Stimulated activated memory B cell treated with anti-CD40 and anti-IgM and Interleukin-4, amounts not matched to agents 10 μg/mL and 1 μg/mL and 100 μg/mL, for 72 hours (primary cell): ENCODE measurements at regions not wholly inside any gene's neighbourhood (a gene's known extent, or its start where the extent isn't known, plus 50 kb on each side); places are given as distances from the start of the nearest gene placed in this dataset.
"Not testable (repeated sequence)": the region's sequence is repeated elsewhere in the genome, so short reads cannot be mapped to it uniquely, and the experiment has no call there.

Experiments
- ATAC-seq: fragments of 150-1000 bp; cut with Tn5 transposase; 2 replicates; pipeline ENCODE4 v1.10.0; 2021
- H3K27ac Mint-ChIP-seq: one replicate; pipeline ENCODE4 v1.8.0; 2022; ENCODE audit warnings: mild to moderate bottlenecking, mixed read lengths
- H3K27me3 Mint-ChIP-seq: one replicate; pipeline ENCODE4 v1.8.0; 2022; ENCODE audit warnings: mixed read lengths
- H3K36me3 Mint-ChIP-seq: one replicate; pipeline ENCODE4 v1.8.0; 2022; ENCODE audit warnings: mixed read lengths
- H3K4me1 Mint-ChIP-seq: one replicate; pipeline ENCODE4 v1.8.0; 2022; ENCODE audit warnings: mixed read lengths
- H3K4me3 Mint-ChIP-seq: one replicate; pipeline ENCODE4 v1.8.0; 2022; ENCODE audit warnings: mild to moderate bottlenecking, moderate library complexity, mixed read lengths
- H3K9me3 Mint-ChIP-seq: one replicate; pipeline ENCODE4 v1.8.0; 2022; ENCODE audit warnings: mixed read lengths

GRCh38 chr13:89457977-89458376 lies 1786.8 kb downstream of the SLITRK5 start:
- peaks cover 3% of the 10 kb centered on the region for H3K9me3 Mint-ChIP-seq
- H3K27me3 Mint-ChIP-seq: no peaks in the 10 kb centered on the region
- no peak overlapping the region for H3K4me3 Mint-ChIP-seq
- no peak for ATAC-seq
- no peak overlapping the region for H3K27ac Mint-ChIP-seq
- no peaks in the 10 kb centered on the region for H3K4me1 Mint-ChIP-seq
- no peaks in the 10 kb centered on the region for H3K36me3 Mint-ChIP-seq

GRCh38 chr13:89458456-89458855 lies 1787.3 kb downstream of the SLITRK5 start:
- ATAC-seq: no peak
- Mint-ChIP-seq H3K4me3 (no peak overlapping the region), H3K4me1 (no peaks in the 10 kb centered on the region), H3K27me3 (no peaks in the 10 kb centered on the region), H3K36me3 (no peaks in the 10 kb centered on the region), H3K27ac (no peak overlapping the region), H3K9me3 (peaks cover 3% of the 10 kb centered on the region)

DNA sequence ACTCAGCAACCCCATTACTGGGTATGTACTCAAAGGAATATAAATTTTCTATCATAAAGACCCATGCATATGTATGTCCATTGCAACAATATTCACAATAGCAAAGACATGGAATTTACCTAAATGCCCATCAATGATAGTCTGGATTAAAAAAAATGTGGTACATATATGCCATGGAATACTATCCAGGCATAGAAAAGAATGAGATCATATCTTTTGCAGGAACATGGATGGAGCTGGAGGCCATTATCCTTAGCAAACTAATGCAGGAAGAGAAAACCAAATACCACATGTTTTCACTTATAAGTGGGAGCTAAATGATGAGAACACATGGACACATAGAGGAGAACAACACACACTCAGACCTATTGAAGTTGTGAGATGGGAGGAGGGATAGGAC lies 1789.7 kb downstream of the SLITRK5 start:
- ATAC-seq, H3K27ac Mint-ChIP-seq, H3K4me3 Mint-ChIP-seq, H3K9me3 Mint-ChIP-seq, H3K4me1 Mint-ChIP-seq, H3K36me3 Mint-ChIP-seq, H3K27me3 Mint-ChIP-seq: not testable (repeated sequence)

DNA sequence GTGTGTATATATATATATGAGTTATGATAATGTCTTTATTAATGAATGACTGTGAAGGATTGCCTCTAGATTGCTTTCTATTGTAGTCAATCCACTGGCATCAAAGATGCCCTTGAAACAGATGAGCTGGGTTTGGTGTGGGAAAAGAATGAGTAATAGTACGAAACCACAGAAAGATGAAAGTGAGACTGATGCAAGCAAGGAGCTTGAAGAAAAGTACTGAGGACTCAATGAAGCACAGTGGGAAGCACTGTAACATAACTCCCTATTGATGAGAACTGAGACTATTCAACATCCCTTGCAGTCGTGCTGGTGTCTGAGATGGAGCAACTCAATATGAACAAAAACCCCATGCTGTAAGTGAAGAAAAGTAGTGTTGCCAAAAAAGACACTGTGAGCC lies 1794.2 kb downstream of the SLITRK5 start:
- H3K4me1 Mint-ChIP-seq: no peaks in the 10 kb centered on the region
- H3K9me3 Mint-ChIP-seq: peaks cover 10% of the 10 kb centered on the region
- no peaks in the 10 kb centered on the region for H3K27me3 Mint-ChIP-seq
- H3K4me3 Mint-ChIP-seq: no peak overlapping the region
- no peak overlapping the region for H3K27ac Mint-ChIP-seq
- H3K36me3 Mint-ChIP-seq: no peaks in the 10 kb centered on the region
- no peak for ATAC-seq

GRCh38 chr13:89468081-89468480 lies 1796.9 kb downstream of the SLITRK5 start:
- H3K9me3 Mint-ChIP-seq: peaks cover 20% of the 10 kb centered on the region
- H3K36me3 Mint-ChIP-seq: no peaks in the 10 kb centered on the region
- no peak overlapping the region for H3K4me3 Mint-ChIP-seq
- H3K4me1 Mint-ChIP-seq: no peaks in the 10 kb centered on the region
- no peaks in the 10 kb centered on the region for H3K27me3 Mint-ChIP-seq
- H3K27ac Mint-ChIP-seq: no peak overlapping the region
- no peak for ATAC-seq

DNA sequence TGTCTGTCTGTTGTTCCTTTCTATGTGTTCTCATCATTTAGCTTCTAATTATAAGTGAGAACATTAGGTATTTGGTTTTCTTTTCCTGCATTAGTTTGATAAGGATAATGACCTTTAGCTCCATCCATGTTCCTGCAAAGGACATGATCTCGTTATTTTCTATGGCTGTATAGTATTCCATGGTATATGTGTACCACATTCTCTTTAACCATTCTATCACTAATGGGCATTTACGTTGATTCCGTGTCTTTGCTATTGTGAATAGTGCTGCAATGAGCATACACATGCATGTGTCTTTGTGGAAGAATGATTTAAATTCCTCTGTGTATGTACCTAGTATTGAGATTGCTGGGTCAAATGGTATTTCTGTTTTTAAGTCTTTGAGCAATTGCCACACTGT lies 1799.7 kb downstream of the SLITRK5 start:
- Mint-ChIP-seq H3K4me3 (no peak overlapping the region), H3K36me3 (no peaks in the 10 kb centered on the region)

GRCh38 chr13:89474432-89474831 lies 1803.3 kb downstream of the SLITRK5 start:
- no peak overlapping the region for H3K4me3 Mint-ChIP-seq
- ATAC-seq: no peak
- H3K9me3 Mint-ChIP-seq: peaks cover 23% of the 10 kb centered on the region
- H3K27ac Mint-ChIP-seq: no peak overlapping the region
- H3K36me3 Mint-ChIP-seq: no peaks in the 10 kb centered on the region
- H3K27me3 Mint-ChIP-seq: no peaks in the 10 kb centered on the region
- no peaks in the 10 kb centered on the region for H3K4me1 Mint-ChIP-seq

More for the DNA sequence above, 1799.7 kb downstream of the SLITRK5 start:
- H3K9me3 Mint-ChIP-seq: peaks cover 28% of the 10 kb centered on the region
- H3K27me3 Mint-ChIP-seq: no peaks in the 10 kb centered on the region
- no peak for ATAC-seq
- H3K27ac Mint-ChIP-seq: no peak overlapping the region
- no peaks in the 10 kb centered on the region for H3K4me1 Mint-ChIP-seq

DNA sequence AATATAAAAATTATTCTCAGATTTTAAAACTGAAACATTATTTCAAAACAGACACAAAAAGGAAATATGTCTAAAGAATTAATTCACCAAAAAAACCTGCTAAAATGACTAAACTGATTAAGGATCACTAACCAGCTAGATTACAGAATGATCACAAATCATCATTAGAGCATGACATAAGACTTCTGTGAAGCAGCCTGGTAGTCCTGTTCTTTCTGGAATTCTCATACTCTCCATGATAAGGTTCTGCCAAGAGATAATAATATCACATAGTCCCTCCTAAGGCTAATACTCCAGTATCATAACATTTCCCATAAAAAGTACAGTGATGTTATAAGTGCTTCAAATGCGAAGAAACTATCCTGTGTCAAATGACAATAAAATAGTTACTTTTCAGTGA lies 1814.9 kb downstream of the SLITRK5 start:
- Mint-ChIP-seq H3K36me3 (no peaks in the 10 kb centered on the region), H3K27me3 (no peaks in the 10 kb centered on the region), H3K9me3 (peaks cover 3% of the 10 kb centered on the region), H3K4me3 (no peak overlapping the region), H3K27ac (no peak overlapping the region), H3K4me1 (no peaks in the 10 kb centered on the region)
- no peak for ATAC-seq

DNA sequence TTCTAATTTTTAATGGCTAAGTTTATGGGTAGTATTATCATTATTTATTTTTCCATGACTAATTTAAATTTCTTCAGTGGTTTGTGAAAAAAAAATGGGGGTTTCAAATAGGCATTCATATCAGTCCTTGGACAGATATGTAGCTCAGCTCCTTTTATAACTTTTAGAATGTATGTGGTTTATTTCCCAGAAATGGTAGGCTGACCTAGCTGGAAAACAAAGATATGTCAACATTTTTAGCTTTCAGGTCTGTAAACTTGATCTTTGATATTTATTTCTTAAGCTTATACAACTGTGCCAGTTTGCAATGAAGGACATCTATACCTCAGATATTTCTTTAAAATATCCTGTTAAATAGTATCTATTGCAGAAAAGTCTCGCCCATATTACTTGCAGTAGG lies 1815.5 kb downstream of the SLITRK5 start:
- no peaks in the 10 kb centered on the region for H3K36me3 Mint-ChIP-seq
- H3K4me1 Mint-ChIP-seq: no peaks in the 10 kb centered on the region
- H3K27ac Mint-ChIP-seq: no peak overlapping the region
- H3K9me3 Mint-ChIP-seq: peaks cover 9% of the 10 kb centered on the region
- no peaks in the 10 kb centered on the region for H3K27me3 Mint-ChIP-seq
- no peak for ATAC-seq
- no peak overlapping the region for H3K4me3 Mint-ChIP-seq

DNA sequence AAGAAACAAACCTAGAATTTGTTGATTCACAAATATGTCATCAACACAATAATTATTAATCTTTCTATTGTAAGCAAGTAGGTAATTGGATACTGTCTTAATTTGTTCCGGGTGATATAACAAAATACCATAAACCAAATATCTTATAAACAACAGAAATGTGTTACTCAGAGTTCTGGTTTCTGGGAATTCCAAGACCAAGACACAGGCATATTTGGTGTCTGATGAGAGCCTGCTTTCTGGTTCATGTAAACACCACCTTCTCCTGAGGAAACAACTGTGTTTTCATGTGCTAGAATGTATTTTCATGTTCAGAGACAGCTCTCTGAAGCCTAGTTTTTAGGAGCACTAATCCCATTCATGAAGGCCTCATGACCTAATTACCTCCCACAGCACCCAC lies 1819.5 kb downstream of the SLITRK5 start:
- Mint-ChIP-seq H3K36me3 (no peaks in the 10 kb centered on the region), H3K9me3 (peaks cover 13% of the 10 kb centered on the region), H3K4me1 (no peaks in the 10 kb centered on the region), H3K4me3 (no peak overlapping the region), H3K27ac (no peak overlapping the region), H3K27me3 (no peaks in the 10 kb centered on the region)
- no peak for ATAC-seq

- H3K27ac Mint-ChIP-seq: no peak overlapping the region
- no peaks in the 10 kb centered on the region for H3K36me3 Mint-ChIP-seq
- H3K27me3 Mint-ChIP-seq: no peaks in the 10 kb centered on the region
- H3K9me3 Mint-ChIP-seq: peaks cover 14% of the 10 kb centered on the region
- H3K4me3 Mint-ChIP-seq: no peak overlapping the region
- H3K4me1 Mint-ChIP-seq: no peaks in the 10 kb centered on the region
- no peak for ATAC-seq
These were observed 1825.3 kb downstream of the SLITRK5 start for GRCh38 chr13:89496478-89496877.

DNA sequence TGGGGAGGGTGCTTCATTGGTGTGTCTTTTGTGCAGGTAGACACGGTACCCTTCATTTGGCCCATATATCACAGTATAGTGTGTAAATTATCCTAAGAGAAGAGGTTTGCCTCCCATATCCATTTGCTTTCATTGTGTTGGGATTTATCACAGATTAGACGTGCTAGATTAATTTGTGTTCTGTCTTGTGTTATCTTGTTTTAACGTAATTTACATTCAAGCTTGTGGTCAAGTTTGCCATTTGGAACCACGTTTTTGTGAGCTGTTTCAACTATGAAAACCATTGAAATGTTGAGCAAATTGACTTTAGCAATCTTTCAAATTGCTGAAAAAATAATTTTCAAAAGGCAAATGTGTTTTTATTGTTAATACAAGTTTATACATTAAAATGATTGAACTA lies 1826.5 kb downstream of the SLITRK5 start:
- Mint-ChIP-seq H3K4me1 (no peaks in the 10 kb centered on the region), H3K9me3 (peaks cover 12% of the 10 kb centered on the region), H3K27me3 (no peaks in the 10 kb centered on the region), H3K27ac (no peak overlapping the region), H3K4me3 (no peak overlapping the region), H3K36me3 (no peaks in the 10 kb centered on the region)
- ATAC-seq: no peak

GRCh38 chr13:89502286-89502685 lies 1831.1 kb downstream of the SLITRK5 start:
- no peak for ATAC-seq
- Mint-ChIP-seq H3K9me3 (peaks cover 5% of the 10 kb centered on the region), H3K4me1 (no peaks in the 10 kb centered on the region), H3K27me3 (no peaks in the 10 kb centered on the region), H3K36me3 (no peaks in the 10 kb centered on the region), H3K27ac (no peak overlapping the region), H3K4me3 (no peak overlapping the region)

- peaks cover 13% of the 10 kb centered on the region for H3K9me3 Mint-ChIP-seq
- no peak overlapping the region for H3K27ac Mint-ChIP-seq
- H3K36me3 Mint-ChIP-seq: no peaks in the 10 kb centered on the region
- H3K4me3 Mint-ChIP-seq: no peak overlapping the region
- no peaks in the 10 kb centered on the region for H3K4me1 Mint-ChIP-seq
- no peaks in the 10 kb centered on the region for H3K27me3 Mint-ChIP-seq
- ATAC-seq: no peak
These were observed 1832.8 kb upstream of the MIR17HG start for GRCh38 chr13:89514534-89515312.

GRCh38 chr13:89515948-89516347 lies 1831.5 kb upstream of the MIR17HG start:
- H3K4me1 Mint-ChIP-seq: no peaks in the 10 kb centered on the region
- ATAC-seq: no peak
- H3K27ac Mint-ChIP-seq: no peak overlapping the region
- peaks cover 11% of the 10 kb centered on the region for H3K9me3 Mint-ChIP-seq
- H3K4me3 Mint-ChIP-seq: no peak overlapping the region
- no peaks in the 10 kb centered on the region for H3K36me3 Mint-ChIP-seq
- H3K27me3 Mint-ChIP-seq: no peaks in the 10 kb centered on the region

- ATAC-seq: no peak
- no peak overlapping the region for H3K4me3 Mint-ChIP-seq
These were observed 1829.0 kb upstream of the MIR17HG start for GRCh38 chr13:89518289-89519077.

More at GRCh38 chr13:89518289-89519077, 1829.0 kb upstream of the MIR17HG start:
- Mint-ChIP-seq H3K4me1 (no peaks in the 10 kb centered on the region), H3K27ac (no peak overlapping the region), H3K27me3 (no peaks in the 10 kb centered on the region), H3K36me3 (no peaks in the 10 kb centered on the region), H3K9me3 (peaks cover 12% of the 10 kb centered on the region)
